CD14-positive monocyte (primary cell): ENCODE measurements at regions not wholly inside any gene's neighbourhood (a gene's known extent, or its start where the extent isn't known, plus 50 kb on each side); places are given as distances from the start of the nearest gene placed in this dataset.
"Not testable (repeated sequence)": the region's sequence is repeated elsewhere in the genome, so short reads cannot be mapped to it uniquely, and the experiment has no call there.

Source experiments
- DNase-seq, 3 donors: peaks; one replicate each; pipeline ENCODE4 v3.0.0-alpha.2; 2011 to 2022
- H2AFZ ChIP-seq: 2 replicates; pipeline ENCODE4 v1.6.0; 2012; ENCODE audit warnings: mild to moderate bottlenecking, low read depth, low read length, inconsistent platforms; ENCODE audit not compliant: insufficient read depth, poor library complexity, severe bottlenecking
- H3K27ac ChIP-seq, 2 donors: 1 replicate in 1 of 2; 2 replicates in 1 of 2; pipeline ENCODE4 v1.5.1; 2012 to 2013; ENCODE audit warnings: low read length in 2 of 2, control low read depth in 1 of 2, inconsistent platforms in 1 of 2, low read depth in 1 of 2, mild to moderate bottlenecking in 1 of 2
- H3K27me3 ChIP-seq, 2 donors: one replicate each; pipeline versions ENCODE4 v1.6.0 to v1.6.1; 2011 to 2013; ENCODE audit warnings: low read length in 2 of 2; ENCODE audit not compliant: control insufficient read depth in 2 of 2, insufficient read depth in 2 of 2
- H3K36me3 ChIP-seq, 2 donors: replicated peaks in 1 of 2; 1 replicate in 1 of 2; 2 replicates in 1 of 2; pipeline versions ENCODE4 v1.5.1 to v1.6.1; 2012 to 2013; ENCODE audit warnings: low read length in 2 of 2, control low read depth in 1 of 2, inconsistent platforms in 1 of 2, mild to moderate bottlenecking in 1 of 2; ENCODE audit not compliant: insufficient read depth in 2 of 2, control insufficient read depth in 1 of 2
- H3K4me1 ChIP-seq, 2 donors: 1 replicate in 1 of 2; 2 replicates in 1 of 2; pipeline versions ENCODE4 v1.5.1 to v1.6.1; 2012 to 2013; ENCODE audit warnings: low read length in 2 of 2, control low read depth in 1 of 2, inconsistent platforms in 1 of 2, mild to moderate bottlenecking in 1 of 2, moderate library complexity in 1 of 2; ENCODE audit not compliant: insufficient read depth in 2 of 2, control insufficient read depth in 1 of 2
- H3K4me2 ChIP-seq: replicated peaks from 2 replicates; pipeline ENCODE3; 2012; ENCODE audit warnings: low read length, moderate library complexity, mild to moderate bottlenecking; ENCODE audit not compliant: poor library complexity, severe bottlenecking; ENCODE audit errors: extremely low read depth
- H3K4me3 ChIP-seq, 3 experiments: fragments of 200-600 bp in 1 of 3; sonication (generic) in 1 of 3; replicated peaks in 1 of 3; 1 replicate in 2 of 3; 2 replicates in 1 of 3; pipeline ENCODE4 v1.5.1; 2011 to 2013; ENCODE audit warnings: low read length in 3 of 3, mild to moderate bottlenecking in 3 of 3, control low read depth in 2 of 3, low read depth in 2 of 3, inconsistent platforms in 1 of 3, moderate library complexity in 1 of 3
- H3K79me2 ChIP-seq: 2 replicates; pipeline ENCODE4 v1.6.0; 2012; ENCODE audit warnings: mild to moderate bottlenecking, control low read depth, inconsistent platforms, low read length, moderate library complexity; ENCODE audit not compliant: insufficient read depth
- H3K9ac ChIP-seq: 2 replicates; pipeline ENCODE4 v1.6.0; 2017; ENCODE audit warnings: low read length, mild to moderate bottlenecking; ENCODE audit not compliant: insufficient read depth, poor library complexity, severe bottlenecking
- H3K9me3 ChIP-seq, 2 donors: replicated peaks in 1 of 2; 1 replicate in 1 of 2; 2 replicates in 1 of 2; pipeline versions ENCODE4 v1.5.1 to v1.6.1; 2012 to 2013; ENCODE audit warnings: low read length in 2 of 2, control low read depth in 1 of 2; ENCODE audit not compliant: control insufficient read depth in 1 of 2, insufficient read depth in 1 of 2
- H4K20me1 ChIP-seq: 2 replicates; pipeline ENCODE4 v1.6.0; 2012; ENCODE audit warnings: mild to moderate bottlenecking, low read length, control low read depth, moderate library complexity; ENCODE audit not compliant: insufficient read depth
- H3K27ac Mint-ChIP-seq, 7 donors: one replicate each; pipeline ENCODE4 v1.8.0; 2020; ENCODE audit warnings: mild to moderate bottlenecking in 7 of 7, mixed read lengths in 7 of 7, moderate library complexity in 6 of 7, inconsistent platforms in 2 of 7
- H3K27me3 Mint-ChIP-seq, 3 donors: one replicate each; pipeline ENCODE4 v1.8.0; 2021 to 2022; ENCODE audit warnings: low read depth in 3 of 3, mild to moderate bottlenecking in 3 of 3, mixed read lengths in 3 of 3, moderate library complexity in 3 of 3, inconsistent platforms in 1 of 3
- H3K36me3 Mint-ChIP-seq, 2 donors: one replicate each; pipeline ENCODE4 v1.8.0; 2020; ENCODE audit warnings: mixed read lengths in 2 of 2, inconsistent platforms in 1 of 2, mild to moderate bottlenecking in 1 of 2
- H3K4me1 Mint-ChIP-seq: one replicate; pipeline ENCODE4 v1.8.0; 2020; ENCODE audit warnings: mild to moderate bottlenecking, mixed read lengths
- H3K4me3 Mint-ChIP-seq, 2 donors: one replicate each; pipeline ENCODE4 v1.8.0; 2020; ENCODE audit warnings: mild to moderate bottlenecking in 2 of 2, mixed read lengths in 2 of 2, moderate library complexity in 1 of 2
- H3K9me3 Mint-ChIP-seq, 7 donors: one replicate each; pipeline ENCODE4 v1.8.0; 2020 to 2022; ENCODE audit warnings: mixed read lengths in 7 of 7, mild to moderate bottlenecking in 6 of 7, moderate library complexity in 6 of 7, inconsistent platforms in 2 of 7
- WGBS: methylation state at CpG from one replicate; pipeline ENCODE4 v1.1.5; 2013; ENCODE audit warnings: missing lambda C conversion rate; ENCODE audit not compliant: insufficient coverage; 5-methylcytosine and 5-hydroxymethylcytosine counted together
- intact Hi-C, 2 donors: fragments of 100-400 bp; cut with micrococcal nuclease; formaldehyde crosslinking; loops; one replicate each; pipeline versions ENCODE4 v1.15.0 to v1.15.1; 2023
- TF ChIP-seq, protein P1 (sequence below): fragments of 200-600 bp; IDR thresholded peaks from one replicate; pipeline ENCODE4 v1.8.0; 2022; ENCODE audit warnings: antibody characterized with exemption, mild to moderate bottlenecking

DNA sequence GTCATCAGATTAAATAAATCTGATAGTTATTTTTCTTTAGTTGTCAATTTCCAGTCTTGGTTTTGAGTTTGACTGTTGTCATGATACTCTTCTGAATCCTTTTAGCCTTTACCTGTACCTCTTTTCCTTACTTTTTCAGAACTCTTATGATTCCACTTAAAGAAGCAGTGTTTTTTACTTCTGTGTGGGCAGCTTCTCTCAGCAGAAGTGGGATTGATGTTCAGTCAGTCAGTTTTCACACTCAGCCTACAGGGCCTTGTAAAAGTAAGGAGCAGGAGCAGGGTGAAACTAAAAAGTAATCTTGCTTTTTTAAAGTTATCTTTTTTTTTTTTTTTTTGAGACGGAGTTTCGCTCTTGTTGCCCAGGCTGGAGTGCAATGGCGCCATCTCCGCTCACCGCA lies 75.1 kb downstream of the HAUS1 start:
- H3K9ac ChIP-seq: no peak overlapping the region
- intact Hi-C loops: no loop called here
- no CpG with 5 or more reads among the region's 5 CpGs for WGBS
- H3K27me3 ChIP-seq: no peaks in the 10 kb centered on the region
- H3K79me2 ChIP-seq: peaks cover 100% of the 10 kb centered on the region
- peaks cover 13 to 14% of the 10 kb centered on the region in 2 donors for H3K4me1 ChIP-seq
- H3K4me3 Mint-ChIP-seq: no peak overlapping the region
- peaks cover 90% of the 10 kb centered on the region for H4K20me1 ChIP-seq
- H3K27me3 Mint-ChIP-seq: no peaks in the 10 kb centered on the region
- peaks cover 2 to 8% of the 10 kb centered on the region in 2 donors for H3K36me3 Mint-ChIP-seq
- TF ChIP-seq, protein P1, sequence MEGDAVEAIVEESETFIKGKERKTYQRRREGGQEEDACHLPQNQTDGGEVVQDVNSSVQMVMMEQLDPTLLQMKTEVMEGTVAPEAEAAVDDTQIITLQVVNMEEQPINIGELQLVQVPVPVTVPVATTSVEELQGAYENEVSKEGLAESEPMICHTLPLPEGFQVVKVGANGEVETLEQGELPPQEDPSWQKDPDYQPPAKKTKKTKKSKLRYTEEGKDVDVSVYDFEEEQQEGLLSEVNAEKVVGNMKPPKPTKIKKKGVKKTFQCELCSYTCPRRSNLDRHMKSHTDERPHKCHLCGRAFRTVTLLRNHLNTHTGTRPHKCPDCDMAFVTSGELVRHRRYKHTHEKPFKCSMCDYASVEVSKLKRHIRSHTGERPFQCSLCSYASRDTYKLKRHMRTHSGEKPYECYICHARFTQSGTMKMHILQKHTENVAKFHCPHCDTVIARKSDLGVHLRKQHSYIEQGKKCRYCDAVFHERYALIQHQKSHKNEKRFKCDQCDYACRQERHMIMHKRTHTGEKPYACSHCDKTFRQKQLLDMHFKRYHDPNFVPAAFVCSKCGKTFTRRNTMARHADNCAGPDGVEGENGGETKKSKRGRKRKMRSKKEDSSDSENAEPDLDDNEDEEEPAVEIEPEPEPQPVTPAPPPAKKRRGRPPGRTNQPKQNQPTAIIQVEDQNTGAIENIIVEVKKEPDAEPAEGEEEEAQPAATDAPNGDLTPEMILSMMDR: no peak
- no peaks in the 10 kb centered on the region for H3K9me3 ChIP-seq
- no peak overlapping the region for H3K4me3 ChIP-seq
- H3K27ac Mint-ChIP-seq: no peak overlapping the region
- no peaks in the 10 kb centered on the region for H3K9me3 Mint-ChIP-seq
- DNase-seq: no peak
- no peak overlapping the region for H2AFZ ChIP-seq
- H3K4me2 ChIP-seq: no peak overlapping the region
- H3K27ac ChIP-seq: no peak overlapping the region
- no peaks in the 10 kb centered on the region for H3K36me3 ChIP-seq
- peaks cover 54% of the 10 kb centered on the region for H3K4me1 Mint-ChIP-seq

DNA sequence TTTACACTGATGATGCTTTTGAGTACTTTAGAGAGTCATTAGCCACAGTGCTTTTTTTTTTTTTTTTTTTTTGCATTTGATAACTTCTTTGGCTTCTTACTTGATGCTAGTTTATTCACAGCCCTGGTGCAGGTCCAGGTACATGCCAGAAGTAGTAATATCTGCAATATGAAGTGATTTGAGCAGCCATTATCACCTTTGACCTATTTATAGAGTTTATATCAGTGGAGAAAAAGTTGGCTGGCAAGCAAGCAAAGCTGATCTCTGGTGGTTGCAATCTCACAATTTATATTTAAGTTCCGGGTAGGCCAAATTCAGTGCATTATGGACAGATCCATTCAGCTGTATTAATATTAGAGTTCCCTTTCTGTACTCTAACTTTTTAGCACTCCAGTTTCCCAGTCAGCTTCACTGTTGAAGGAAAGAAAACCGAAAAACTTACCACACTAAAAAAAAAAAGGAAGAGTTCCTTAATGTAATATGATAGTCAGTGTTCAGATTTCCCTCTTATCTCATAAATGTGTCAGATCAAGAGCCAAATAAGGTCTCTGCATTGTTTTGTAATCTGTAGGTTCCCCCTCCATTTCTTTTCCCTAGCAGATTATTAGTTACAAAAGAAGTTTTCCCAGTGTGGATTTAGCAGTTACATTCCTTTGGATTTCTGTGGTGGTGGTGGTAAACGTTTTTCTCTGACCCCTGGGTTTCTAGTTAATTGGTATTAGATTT lies 78.6 kb downstream of the HAUS1 start:
- no peak for DNase-seq
- H3K4me1 ChIP-seq: peaks cover 0 to 8% of the 10 kb centered on the region in 2 donors
- no peak overlapping the region for H2AFZ ChIP-seq
- H3K4me1 Mint-ChIP-seq: peaks cover 38% of the 10 kb centered on the region
- no peak overlapping the region for H3K9ac ChIP-seq
- no peaks in the 10 kb centered on the region for H3K27me3 ChIP-seq
- H3K4me3 Mint-ChIP-seq: no peak overlapping the region
- H3K9me3 Mint-ChIP-seq: no peaks in the 10 kb centered on the region
- no peak overlapping the region for H3K27ac ChIP-seq
- no peaks in the 10 kb centered on the region for H3K27me3 Mint-ChIP-seq
- H3K79me2 ChIP-seq: peaks cover 100% of the 10 kb centered on the region
- TF ChIP-seq, protein P1: no peak
- peak overlapping the region in 2 of 7 donors; percentile 5 to 6 for H3K27ac Mint-ChIP-seq
- H3K4me2 ChIP-seq: no peak overlapping the region
- H3K9me3 ChIP-seq: no peaks in the 10 kb centered on the region
- peaks cover 100% of the 10 kb centered on the region for H4K20me1 ChIP-seq
- peaks cover 2 to 17% of the 10 kb centered on the region in 2 donors for H3K36me3 Mint-ChIP-seq
- intact Hi-C loops: no loop called here
- no peak overlapping the region for H3K4me3 ChIP-seq
- WGBS: no CpG with 5 or more reads among the region's 3 CpGs
- H3K36me3 ChIP-seq: no peaks in the 10 kb centered on the region

DNA sequence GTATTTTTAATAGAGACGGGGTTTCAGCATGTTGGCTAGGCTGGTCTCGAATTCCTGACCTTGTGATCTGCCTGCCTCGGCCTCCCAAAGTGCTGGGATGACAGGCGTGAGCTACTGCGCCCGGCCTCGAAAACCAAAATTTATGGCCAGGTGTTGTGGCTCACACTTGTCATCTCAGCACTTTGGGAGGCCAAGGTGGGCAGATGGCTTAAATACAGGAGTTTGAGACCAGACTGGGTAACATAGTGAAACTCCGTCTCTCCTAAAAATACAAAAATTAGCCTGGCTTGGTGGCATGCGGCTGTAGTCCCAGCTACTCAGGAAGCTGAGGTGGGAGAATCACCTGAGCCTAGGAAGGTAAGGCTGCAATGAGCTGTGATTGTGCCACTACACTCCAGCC lies 80.1 kb downstream of the HAUS1 start:
- 92% methylated on average over 7 of the region's 9 CpGs for WGBS
- H3K9ac ChIP-seq, intact Hi-C loops, H3K9me3 Mint-ChIP-seq, H3K4me3 ChIP-seq, H3K4me3 Mint-ChIP-seq, H2AFZ ChIP-seq, H3K36me3 ChIP-seq, H3K4me2 ChIP-seq, DNase-seq, H3K27me3 Mint-ChIP-seq, H3K9me3 ChIP-seq, H3K27me3 ChIP-seq, H3K4me1 ChIP-seq: not testable (repeated sequence)
- peaks cover 100% of the 10 kb centered on the region for H4K20me1 ChIP-seq
- H3K79me2 ChIP-seq: peaks cover 100% of the 10 kb centered on the region
- H3K4me1 Mint-ChIP-seq: peaks cover 35% of the 10 kb centered on the region
- H3K27ac ChIP-seq: peak overlapping the region in 1 of 2 donors; percentile 56
- peaks cover 1 to 19% of the 10 kb centered on the region in 2 donors for H3K36me3 Mint-ChIP-seq
- peak overlapping the region in 5 of 7 donors; percentile 21 to 76 (median 70) for H3K27ac Mint-ChIP-seq
